ENCODE measurements at regions not wholly inside any gene's neighbourhood (a gene's known extent, or its start where the extent isn't known, plus 50 kb on each side); places are given as distances from the start of the nearest gene placed in this dataset.

DNA sequence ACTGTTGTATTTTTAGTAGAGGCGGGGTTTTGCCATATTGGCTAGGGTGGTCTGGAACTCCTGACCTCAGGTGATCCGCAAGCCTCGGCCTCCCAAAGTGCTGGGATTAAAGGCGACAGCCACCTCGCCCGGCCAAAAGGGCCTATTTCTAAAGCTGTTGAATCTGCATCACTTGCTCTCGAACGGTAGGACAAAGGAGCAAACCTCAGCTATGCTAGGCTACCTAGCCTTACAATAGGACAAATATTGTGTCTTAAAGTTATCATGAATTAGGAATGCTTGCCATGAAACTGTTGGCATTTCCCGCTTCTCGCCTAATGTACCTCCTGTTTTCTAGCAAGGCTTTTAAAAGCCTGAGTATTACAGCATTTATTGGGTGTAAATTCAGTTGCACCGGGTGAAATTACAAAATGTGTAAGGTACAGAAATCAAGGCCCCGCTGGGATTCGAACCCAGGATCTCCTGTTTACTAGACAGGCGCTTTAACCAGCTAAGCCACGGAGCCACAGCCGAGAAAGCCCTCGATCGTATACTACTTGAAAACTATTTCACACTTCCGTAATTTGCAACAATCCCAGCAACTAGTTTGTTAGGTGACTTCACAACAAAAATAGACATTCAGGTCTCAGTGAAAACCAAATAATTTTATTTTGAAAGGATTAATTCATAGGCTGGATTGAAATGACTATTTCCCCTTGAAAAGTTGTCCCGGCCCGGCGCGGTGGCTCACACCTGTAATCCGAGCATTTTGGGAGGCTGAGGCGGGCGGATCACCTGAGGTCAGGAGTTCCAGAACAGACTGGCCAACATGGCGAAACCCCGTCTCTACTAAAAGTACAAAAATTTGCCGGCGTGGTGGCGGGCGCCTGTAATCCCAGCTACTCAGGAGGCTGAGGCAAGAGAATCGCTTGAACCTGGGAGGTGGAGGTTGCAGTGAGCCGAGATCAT is 211.6 kb upstream of the ZNF184 start (continued):
- TF ChIP-seq, protein P1, sequence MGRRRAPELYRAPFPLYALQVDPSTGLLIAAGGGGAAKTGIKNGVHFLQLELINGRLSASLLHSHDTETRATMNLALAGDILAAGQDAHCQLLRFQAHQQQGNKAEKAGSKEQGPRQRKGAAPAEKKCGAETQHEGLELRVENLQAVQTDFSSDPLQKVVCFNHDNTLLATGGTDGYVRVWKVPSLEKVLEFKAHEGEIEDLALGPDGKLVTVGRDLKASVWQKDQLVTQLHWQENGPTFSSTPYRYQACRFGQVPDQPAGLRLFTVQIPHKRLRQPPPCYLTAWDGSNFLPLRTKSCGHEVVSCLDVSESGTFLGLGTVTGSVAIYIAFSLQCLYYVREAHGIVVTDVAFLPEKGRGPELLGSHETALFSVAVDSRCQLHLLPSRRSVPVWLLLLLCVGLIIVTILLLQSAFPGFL (CRISPR knock-in tag; IDR thresholded peaks at IDR 0.05) = no peak
- TF ChIP-seq, protein P2, sequence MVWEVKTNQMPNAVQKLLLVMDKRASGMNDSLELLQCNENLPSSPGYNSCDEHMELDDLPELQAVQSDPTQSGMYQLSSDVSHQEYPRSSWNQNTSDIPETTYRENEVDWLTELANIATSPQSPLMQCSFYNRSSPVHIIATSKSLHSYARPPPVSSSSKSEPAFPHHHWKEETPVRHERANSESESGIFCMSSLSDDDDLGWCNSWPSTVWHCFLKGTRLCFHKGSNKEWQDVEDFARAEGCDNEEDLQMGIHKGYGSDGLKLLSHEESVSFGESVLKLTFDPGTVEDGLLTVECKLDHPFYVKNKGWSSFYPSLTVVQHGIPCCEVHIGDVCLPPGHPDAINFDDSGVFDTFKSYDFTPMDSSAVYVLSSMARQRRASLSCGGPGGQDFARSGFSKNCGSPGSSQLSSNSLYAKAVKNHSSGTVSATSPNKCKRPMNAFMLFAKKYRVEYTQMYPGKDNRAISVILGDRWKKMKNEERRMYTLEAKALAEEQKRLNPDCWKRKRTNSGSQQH (CRISPR knock-in tag; IDR thresholded peaks at IDR 0.05; ENCODE audit: low read depth) = no peak
- TF ChIP-seq ZNF614 (CRISPR knock-in tag; IDR thresholded peaks at IDR 0.05; ENCODE audit: borderline replicate concordance) (peak; percentile 88), ZNF598 (CRISPR knock-in tag; IDR thresholded peaks at IDR 0.05; ENCODE audit: borderline replicate concordance) (peak; percentile 24; the same call in 1 of the 2 replicates), NR2F6 (IDR thresholded peaks at IDR 0.05) (peak; percentile 48), NR2F6 (CRISPR knock-in tag; IDR thresholded peaks at IDR 0.05) (0 out of 2 replicates have a peak, but pooled peaks have one; percentile 41), ZNF766 (CRISPR knock-in tag; IDR thresholded peaks at IDR 0.05; ENCODE audit: borderline replicate concordance) (0 out of 2 replicates have a peak, but pooled peaks have one; percentile 32), ZNF3 (CRISPR knock-in tag; IDR thresholded peaks at IDR 0.05) (peak; percentile 35; the same call in 1 of the 2 replicates), GLI4 (CRISPR knock-in tag; IDR thresholded peaks at IDR 0.05; ENCODE audit: borderline replicate concordance) (no peak), SOX6 (IDR thresholded peaks at IDR 0.05) (no peak), SOX6 (CRISPR knock-in tag; IDR thresholded peaks at IDR 0.05) (peak; percentile 73), ZNF335 (CRISPR knock-in tag; IDR thresholded peaks at IDR 0.05) (peak; percentile 74; the same call in 1 of the 2 replicates)
- TF ChIP-seq, protein P3, sequence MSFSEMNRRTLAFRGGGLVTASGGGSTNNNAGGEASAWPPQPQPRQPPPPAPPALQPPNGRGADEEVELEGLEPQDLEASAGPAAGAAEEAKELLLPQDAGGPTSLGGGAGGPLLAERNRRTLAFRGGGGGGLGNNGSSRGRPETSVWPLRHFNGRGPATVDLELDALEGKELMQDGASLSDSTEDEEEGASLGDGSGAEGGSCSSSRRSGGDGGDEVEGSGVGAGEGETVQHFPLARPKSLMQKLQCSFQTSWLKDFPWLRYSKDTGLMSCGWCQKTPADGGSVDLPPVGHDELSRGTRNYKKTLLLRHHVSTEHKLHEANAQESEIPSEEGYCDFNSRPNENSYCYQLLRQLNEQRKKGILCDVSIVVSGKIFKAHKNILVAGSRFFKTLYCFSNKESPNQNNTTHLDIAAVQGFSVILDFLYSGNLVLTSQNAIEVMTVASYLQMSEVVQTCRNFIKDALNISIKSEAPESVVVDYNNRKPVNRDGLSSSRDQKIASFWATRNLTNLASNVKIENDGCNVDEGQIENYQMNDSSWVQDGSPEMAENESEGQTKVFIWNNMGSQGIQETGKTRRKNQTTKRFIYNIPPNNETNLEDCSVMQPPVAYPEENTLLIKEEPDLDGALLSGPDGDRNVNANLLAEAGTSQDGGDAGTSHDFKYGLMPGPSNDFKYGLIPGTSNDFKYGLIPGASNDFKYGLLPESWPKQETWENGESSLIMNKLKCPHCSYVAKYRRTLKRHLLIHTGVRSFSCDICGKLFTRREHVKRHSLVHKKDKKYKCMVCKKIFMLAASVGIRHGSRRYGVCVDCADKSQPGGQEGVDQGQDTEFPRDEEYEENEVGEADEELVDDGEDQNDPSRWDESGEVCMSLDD (CRISPR knock-in tag; IDR thresholded peaks at IDR 0.05; ENCODE audit: borderline replicate concordance) = no peak
- TF ChIP-seq, protein P4, sequence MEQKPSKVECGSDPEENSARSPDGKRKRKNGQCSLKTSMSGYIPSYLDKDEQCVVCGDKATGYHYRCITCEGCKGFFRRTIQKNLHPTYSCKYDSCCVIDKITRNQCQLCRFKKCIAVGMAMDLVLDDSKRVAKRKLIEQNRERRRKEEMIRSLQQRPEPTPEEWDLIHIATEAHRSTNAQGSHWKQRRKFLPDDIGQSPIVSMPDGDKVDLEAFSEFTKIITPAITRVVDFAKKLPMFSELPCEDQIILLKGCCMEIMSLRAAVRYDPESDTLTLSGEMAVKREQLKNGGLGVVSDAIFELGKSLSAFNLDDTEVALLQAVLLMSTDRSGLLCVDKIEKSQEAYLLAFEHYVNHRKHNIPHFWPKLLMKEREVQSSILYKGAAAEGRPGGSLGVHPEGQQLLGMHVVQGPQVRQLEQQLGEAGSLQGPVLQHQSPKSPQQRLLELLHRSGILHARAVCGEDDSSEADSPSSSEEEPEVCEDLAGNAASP (CRISPR knock-in tag; IDR thresholded peaks at IDR 0.05; ENCODE audit: borderline replicate concordance) = 0 out of 2 replicates have a peak, but pooled peaks have one; percentile 36
- TF ChIP-seq, protein P5, sequence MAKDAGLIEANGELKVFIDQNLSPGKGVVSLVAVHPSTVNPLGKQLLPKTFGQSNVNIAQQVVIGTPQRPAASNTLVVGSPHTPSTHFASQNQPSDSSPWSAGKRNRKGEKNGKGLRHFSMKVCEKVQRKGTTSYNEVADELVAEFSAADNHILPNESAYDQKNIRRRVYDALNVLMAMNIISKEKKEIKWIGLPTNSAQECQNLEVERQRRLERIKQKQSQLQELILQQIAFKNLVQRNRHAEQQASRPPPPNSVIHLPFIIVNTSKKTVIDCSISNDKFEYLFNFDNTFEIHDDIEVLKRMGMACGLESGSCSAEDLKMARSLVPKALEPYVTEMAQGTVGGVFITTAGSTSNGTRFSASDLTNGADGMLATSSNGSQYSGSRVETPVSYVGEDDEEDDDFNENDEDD (CRISPR knock-in tag; IDR thresholded peaks at IDR 0.05; ENCODE audit: borderline replicate concordance) = peak; percentile 71; the same call in 1 of the 2 replicates
- TF ChIP-seq, protein P6, sequence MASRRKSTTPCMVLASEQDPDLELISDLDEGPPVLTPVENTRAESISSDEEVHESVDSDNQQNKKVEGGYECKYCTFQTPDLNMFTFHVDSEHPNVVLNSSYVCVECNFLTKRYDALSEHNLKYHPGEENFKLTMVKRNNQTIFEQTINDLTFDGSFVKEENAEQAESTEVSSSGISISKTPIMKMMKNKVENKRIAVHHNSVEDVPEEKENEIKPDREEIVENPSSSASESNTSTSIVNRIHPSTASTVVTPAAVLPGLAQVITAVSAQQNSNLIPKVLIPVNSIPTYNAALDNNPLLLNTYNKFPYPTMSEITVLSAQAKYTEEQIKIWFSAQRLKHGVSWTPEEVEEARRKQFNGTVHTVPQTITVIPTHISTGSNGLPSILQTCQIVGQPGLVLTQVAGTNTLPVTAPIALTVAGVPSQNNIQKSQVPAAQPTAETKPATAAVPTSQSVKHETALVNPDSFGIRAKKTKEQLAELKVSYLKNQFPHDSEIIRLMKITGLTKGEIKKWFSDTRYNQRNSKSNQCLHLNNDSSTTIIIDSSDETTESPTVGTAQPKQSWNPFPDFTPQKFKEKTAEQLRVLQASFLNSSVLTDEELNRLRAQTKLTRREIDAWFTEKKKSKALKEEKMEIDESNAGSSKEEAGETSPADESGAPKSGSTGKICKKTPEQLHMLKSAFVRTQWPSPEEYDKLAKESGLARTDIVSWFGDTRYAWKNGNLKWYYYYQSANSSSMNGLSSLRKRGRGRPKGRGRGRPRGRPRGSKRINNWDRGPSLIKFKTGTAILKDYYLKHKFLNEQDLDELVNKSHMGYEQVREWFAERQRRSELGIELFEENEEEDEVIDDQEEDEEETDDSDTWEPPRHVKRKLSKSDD (CRISPR knock-in tag; IDR thresholded peaks at IDR 0.05; ENCODE audit: low read depth) = peak; percentile 61; the same call in 1 of the 2 replicates
- TF ChIP-seq, protein P7, sequence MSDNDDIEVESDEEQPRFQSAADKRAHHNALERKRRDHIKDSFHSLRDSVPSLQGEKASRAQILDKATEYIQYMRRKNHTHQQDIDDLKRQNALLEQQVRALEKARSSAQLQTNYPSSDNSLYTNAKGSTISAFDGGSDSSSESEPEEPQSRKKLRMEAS (IDR thresholded peaks at IDR 0.05) = peak; percentile 29; the same call in 1 of the 2 replicates

Data from HepG2 (cell line).